WTC11 (cell line): ENCODE measurements at regions not wholly inside any gene's neighbourhood (a gene's known extent, or its start where the extent isn't known, plus 50 kb on each side); places are given as distances from the start of the nearest gene placed in this dataset.

ENCODE experiments used
- ATAC-seq: fragments of 200-7000 bp; cut with Tn5 transposase; 2 replicates; pipeline ENCODE4 v1.10.0; 2021; ENCODE audit warnings: mild to moderate bottlenecking, moderate library complexity
- CTCF ChIA-PET: fragments of 300-600 bp; sonication (Branson Sonifier 250); formaldehyde crosslinking; loops from one replicate; lab custom pipeline; 2021; ENCODE audit warnings: antibody characterized with exemption; lab: Charles Lee
- POLR2A ChIA-PET: fragments of 350-600 bp; sonication (Branson Sonifier 250); formaldehyde crosslinking; loops from one replicate; lab custom pipeline; 2021; ENCODE audit warnings: antibody characterized with exemption; lab: Charles Lee
- DNase-seq: peaks from one replicate; pipeline ENCODE4 v3.0.0; 2021; ENCODE audit warnings: low spot score
- H3K27ac Mint-ChIP-seq: 2 replicates; pipeline ENCODE4 v1.8.0; 2021; ENCODE audit warnings: mixed read lengths
- H3K27me3 Mint-ChIP-seq: 2 replicates; pipeline ENCODE4 v1.8.0; 2021; ENCODE audit warnings: low read depth, mild to moderate bottlenecking, moderate library complexity, mixed read lengths
- H3K36me3 Mint-ChIP-seq: 2 replicates; pipeline ENCODE4 v1.8.0; 2021; ENCODE audit warnings: mixed read lengths
- H3K4me1 Mint-ChIP-seq: 2 replicates; pipeline ENCODE4 v1.8.0; 2022; ENCODE audit warnings: mixed read lengths
- H3K4me3 Mint-ChIP-seq: 2 replicates; pipeline ENCODE4 v1.8.0; 2021; ENCODE audit warnings: mild to moderate bottlenecking, moderate library complexity, mixed read lengths
- H3K9me3 Mint-ChIP-seq: 2 replicates; pipeline ENCODE4 v1.8.0; 2021; ENCODE audit warnings: mixed read lengths
- CREM ChIP-seq: sonication (generic); formaldehyde crosslinking; IDR thresholded peaks from 2 replicates; pipeline ENCODE4 v1.8.1; 2022; ENCODE audit warnings: mild to moderate bottlenecking, missing genetic modification reagents, moderate library complexity
- ELF4 ChIP-seq: sonication (generic); formaldehyde crosslinking; IDR thresholded peaks from 2 replicates; pipeline ENCODE4 v1.8.1; 2022; ENCODE audit warnings: low read depth, mild to moderate bottlenecking, moderate library complexity, missing genetic modification reagents
- IRF2 ChIP-seq: sonication (generic); formaldehyde crosslinking; IDR thresholded peaks from 2 replicates; pipeline ENCODE4 v1.8.0; 2022; ENCODE audit warnings: low read depth, missing genetic modification reagents, borderline replicate concordance
- JUN ChIP-seq: sonication (generic); formaldehyde crosslinking; IDR thresholded peaks from 2 replicates; pipeline ENCODE4 v1.8.0; 2023; ENCODE audit warnings: mild to moderate bottlenecking, missing genetic modification reagents
- KAT7 ChIP-seq: sonication (generic); formaldehyde crosslinking; IDR thresholded peaks from 2 replicates; pipeline ENCODE4 v1.8.1; 2023; ENCODE audit warnings: missing genetic modification reagents, mild to moderate bottlenecking, borderline replicate concordance
- NFYB ChIP-seq: sonication (generic); formaldehyde crosslinking; conservative IDR thresholded peaks from 2 replicates; pipeline ENCODE4 v1.8.0; 2022; ENCODE audit warnings: low read depth, missing genetic modification reagents
- NR1H2 ChIP-seq: sonication (generic); formaldehyde crosslinking; IDR thresholded peaks from 2 replicates; pipeline ENCODE4 v1.9.0; 2021; ENCODE audit warnings: mild to moderate bottlenecking, moderate library complexity, missing genetic modification reagents
- NR2C2 ChIP-seq: sonication (generic); formaldehyde crosslinking; IDR thresholded peaks from 2 replicates; pipeline ENCODE4 v1.8.0; 2022; ENCODE audit warnings: mild to moderate bottlenecking, missing genetic modification reagents
- PREB ChIP-seq: sonication (generic); formaldehyde crosslinking; IDR thresholded peaks from 2 replicates; pipeline ENCODE4 v1.8.1; 2022; ENCODE audit warnings: mild to moderate bottlenecking, missing genetic modification reagents, moderate library complexity, borderline replicate concordance
- SP1 ChIP-seq: sonication (generic); formaldehyde crosslinking; conservative IDR thresholded peaks from 2 replicates; pipeline ENCODE4 v1.8.1; 2022; ENCODE audit warnings: missing genetic modification reagents
- TEAD1 ChIP-seq: sonication (generic); formaldehyde crosslinking; IDR thresholded peaks from 2 replicates; pipeline ENCODE4 v1.8.0; 2022; ENCODE audit warnings: mild to moderate bottlenecking, missing genetic modification reagents
- TEAD4 ChIP-seq: sonication (generic); formaldehyde crosslinking; IDR thresholded peaks from 2 replicates; pipeline ENCODE4 v1.8.0; 2022; ENCODE audit warnings: mild to moderate bottlenecking, missing genetic modification reagents
- ZNF138 ChIP-seq: sonication (generic); formaldehyde crosslinking; conservative IDR thresholded peaks from 2 replicates; pipeline ENCODE4 v1.8.1; 2022; ENCODE audit warnings: mild to moderate bottlenecking, moderate library complexity, missing genetic modification reagents
- ZNF532 ChIP-seq: fragments of 250-450 bp; sonication (Bioruptor Pico); IDR thresholded peaks from 2 replicates; pipeline ENCODE4 v1.9.0; 2021; ENCODE audit warnings: mild to moderate bottlenecking, borderline replicate concordance
- TF ChIP-seq, protein P1 (sequence below): sonication (generic); formaldehyde crosslinking; IDR thresholded peaks from 2 replicates; pipeline ENCODE4 v1.8.0; 2022; ENCODE audit warnings: mild to moderate bottlenecking, missing genetic modification reagents
- TF ChIP-seq, protein P2 (sequence below): fragments of 250-450 bp; sonication (Bioruptor Pico); IDR thresholded peaks from 2 replicates; pipeline ENCODE4 v2.1.2; 2022; ENCODE audit warnings: mild to moderate bottlenecking, moderate library complexity
- TF ChIP-seq, protein P3 (sequence below): sonication (generic); formaldehyde crosslinking; IDR thresholded peaks from 2 replicates; pipeline ENCODE4 v1.8.0; 2022; ENCODE audit warnings: mild to moderate bottlenecking, missing genetic modification reagents
- TF ChIP-seq, protein P4 (sequence below): sonication (generic); formaldehyde crosslinking; IDR thresholded peaks from 2 replicates; pipeline ENCODE4 v1.8.0; 2022; ENCODE audit warnings: mild to moderate bottlenecking, missing genetic modification reagents
- TF ChIP-seq, protein P5 (sequence below): fragments of 250-450 bp; sonication (Bioruptor Pico); IDR thresholded peaks from 2 replicates; pipeline ENCODE4 v1.8.0; 2021; ENCODE audit warnings: mild to moderate bottlenecking
- TF ChIP-seq, protein P6 (sequence below): sonication (generic); formaldehyde crosslinking; IDR thresholded peaks from 2 replicates; pipeline ENCODE4 v1.8.1; 2023; ENCODE audit warnings: mild to moderate bottlenecking, missing genetic modification reagents, moderate library complexity

DNA sequence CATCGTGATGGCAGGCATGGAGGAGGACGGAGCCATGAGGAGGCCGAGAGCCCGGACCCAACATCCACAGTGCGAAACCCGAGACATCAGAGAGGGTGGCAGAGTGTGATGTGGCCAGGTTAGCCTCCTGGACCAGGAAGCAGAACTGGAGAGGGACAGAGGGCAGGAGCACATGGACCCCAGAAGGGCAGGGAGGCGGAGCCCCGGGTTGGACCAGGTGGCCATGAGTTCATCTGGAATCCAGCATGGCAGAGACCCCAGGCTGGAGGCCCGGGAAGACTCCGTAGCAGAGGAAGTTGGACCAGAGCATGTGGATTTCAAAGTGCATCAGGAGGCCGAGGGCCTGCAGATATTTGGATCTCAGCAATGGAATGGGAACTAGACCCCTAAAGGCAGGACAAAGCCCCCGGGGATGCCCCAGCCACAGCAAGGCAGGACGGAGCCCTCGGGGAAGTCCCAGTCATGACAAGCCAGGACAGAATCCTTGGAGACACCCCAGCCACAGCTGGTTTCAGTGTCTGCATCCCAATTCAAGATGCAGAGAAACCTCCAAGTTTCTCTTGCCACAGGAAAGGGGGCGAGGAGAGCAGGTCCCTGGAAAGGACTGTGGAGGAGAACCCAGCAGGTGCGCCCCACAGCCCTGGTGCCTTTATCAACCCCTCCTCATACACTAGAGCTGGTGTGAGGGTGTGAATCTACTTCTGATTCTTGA is 1393.4 kb downstream of the BRD1 start:
- H3K27me3 Mint-ChIP-seq = peaks cover 3% of the 10 kb centered on the region; the same call in 1 of the 2 replicates
- TF ChIP-seq ZNF138 (CRISPR knock-in tag) (no peak), SP1 (CRISPR knock-in tag) (no peak), IRF2 (no peak), CREM (CRISPR knock-in tag) (no peak), TEAD1 (CRISPR knock-in tag) (no peak), ELF4 (CRISPR knock-in tag) (no peak), ZNF532 (no peak), KAT7 (CRISPR knock-in tag) (no peak), NFYB (CRISPR knock-in tag) (no peak), TEAD4 (no peak), NR2C2 (no peak)
- TF ChIP-seq, protein P1, sequence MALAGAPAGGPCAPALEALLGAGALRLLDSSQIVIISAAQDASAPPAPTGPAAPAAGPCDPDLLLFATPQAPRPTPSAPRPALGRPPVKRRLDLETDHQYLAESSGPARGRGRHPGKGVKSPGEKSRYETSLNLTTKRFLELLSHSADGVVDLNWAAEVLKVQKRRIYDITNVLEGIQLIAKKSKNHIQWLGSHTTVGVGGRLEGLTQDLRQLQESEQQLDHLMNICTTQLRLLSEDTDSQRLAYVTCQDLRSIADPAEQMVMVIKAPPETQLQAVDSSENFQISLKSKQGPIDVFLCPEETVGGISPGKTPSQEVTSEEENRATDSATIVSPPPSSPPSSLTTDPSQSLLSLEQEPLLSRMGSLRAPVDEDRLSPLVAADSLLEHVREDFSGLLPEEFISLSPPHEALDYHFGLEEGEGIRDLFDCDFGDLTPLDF (CRISPR knock-in tag) = no peak
- TF ChIP-seq, protein P2, sequence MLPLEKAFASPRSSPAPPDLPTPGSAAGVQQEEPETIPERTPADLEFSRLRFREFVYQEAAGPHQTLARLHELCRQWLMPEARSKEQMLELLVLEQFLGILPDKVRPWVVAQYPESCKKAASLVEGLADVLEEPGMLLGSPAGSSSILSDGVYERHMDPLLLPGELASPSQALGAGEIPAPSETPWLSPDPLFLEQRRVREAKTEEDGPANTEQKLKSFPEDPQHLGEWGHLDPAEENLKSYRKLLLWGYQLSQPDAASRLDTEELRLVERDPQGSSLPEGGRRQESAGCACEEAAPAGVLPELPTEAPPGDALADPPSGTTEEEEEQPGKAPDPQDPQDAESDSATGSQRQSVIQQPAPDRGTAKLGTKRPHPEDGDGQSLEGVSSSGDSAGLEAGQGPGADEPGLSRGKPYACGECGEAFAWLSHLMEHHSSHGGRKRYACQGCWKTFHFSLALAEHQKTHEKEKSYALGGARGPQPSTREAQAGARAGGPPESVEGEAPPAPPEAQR (CRISPR knock-in tag) = no peak
- TF ChIP-seq, protein P3, sequence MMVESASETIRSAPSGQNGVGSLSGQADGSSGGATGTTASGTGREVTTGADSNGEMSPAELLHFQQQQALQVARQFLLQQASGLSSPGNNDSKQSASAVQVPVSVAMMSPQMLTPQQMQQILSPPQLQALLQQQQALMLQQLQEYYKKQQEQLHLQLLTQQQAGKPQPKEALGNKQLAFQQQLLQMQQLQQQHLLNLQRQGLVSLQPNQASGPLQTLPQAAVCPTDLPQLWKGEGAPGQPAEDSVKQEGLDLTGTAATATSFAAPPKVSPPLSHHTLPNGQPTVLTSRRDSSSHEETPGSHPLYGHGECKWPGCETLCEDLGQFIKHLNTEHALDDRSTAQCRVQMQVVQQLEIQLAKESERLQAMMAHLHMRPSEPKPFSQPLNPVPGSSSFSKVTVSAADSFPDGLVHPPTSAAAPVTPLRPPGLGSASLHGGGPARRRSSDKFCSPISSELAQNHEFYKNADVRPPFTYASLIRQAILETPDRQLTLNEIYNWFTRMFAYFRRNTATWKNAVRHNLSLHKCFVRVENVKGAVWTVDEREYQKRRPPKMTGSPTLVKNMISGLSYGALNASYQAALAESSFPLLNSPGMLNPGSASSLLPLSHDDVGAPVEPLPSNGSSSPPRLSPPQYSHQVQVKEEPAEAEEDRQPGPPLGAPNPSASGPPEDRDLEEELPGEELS (CRISPR knock-in tag) = no peak
- TF ChIP-seq, protein P4, sequence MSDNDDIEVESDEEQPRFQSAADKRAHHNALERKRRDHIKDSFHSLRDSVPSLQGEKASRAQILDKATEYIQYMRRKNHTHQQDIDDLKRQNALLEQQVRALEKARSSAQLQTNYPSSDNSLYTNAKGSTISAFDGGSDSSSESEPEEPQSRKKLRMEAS (CRISPR knock-in tag) = no peak
- TF ChIP-seq, all 79 proteins: peak for 0
- Mint-ChIP-seq H3K4me1 (no peaks in the 10 kb centered on the region), H3K4me3 (no peak overlapping the region), H3K27ac (no peak overlapping the region), H3K36me3 (no peaks in the 10 kb centered on the region), H3K9me3 (no peaks in the 10 kb centered on the region)
- ATAC-seq = no peak
- CTCF ChIA-PET = no interaction called here
- POLR2A ChIA-PET = no interaction called here
- no peak for DNase-seq

DNA sequence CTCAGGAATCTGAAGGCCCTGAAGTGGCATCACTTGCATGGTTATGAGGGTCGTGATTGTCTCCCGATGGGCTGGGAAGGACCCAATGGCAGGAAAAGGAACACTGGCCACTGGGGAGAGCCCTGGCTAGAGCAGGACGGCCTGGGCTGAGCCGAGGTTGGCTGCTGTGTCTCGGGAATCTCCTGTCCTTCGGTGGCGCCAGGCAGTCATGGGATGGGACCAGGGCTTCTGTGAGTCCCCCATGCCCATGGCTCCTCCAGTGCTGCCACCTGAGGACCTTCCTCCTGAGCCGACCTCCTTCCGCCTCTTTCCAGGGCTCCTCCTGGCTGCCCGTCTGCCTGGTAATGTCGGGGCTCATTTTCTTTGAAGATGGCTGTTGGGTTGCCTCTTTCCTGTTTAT is 1394.0 kb downstream of the BRD1 start:
- POLR2A ChIA-PET = no interaction called here
- Mint-ChIP-seq H3K27me3 (peaks cover 3% of the 10 kb centered on the region; the same call in 1 of the 2 replicates), H3K4me3 (no peak overlapping the region), H3K27ac (no peak overlapping the region), H3K9me3 (no peaks in the 10 kb centered on the region), H3K4me1 (peaks cover 4% of the 10 kb centered on the region), H3K36me3 (no peaks in the 10 kb centered on the region)
- CTCF ChIA-PET = no interaction called here
- ATAC-seq (no peak), DNase-seq (no peak)
- TF ChIP-seq PREB (no peak), JUN (no peak), ELF4 (CRISPR knock-in tag) (no peak), NR1H2 (CRISPR knock-in tag) (no peak)
- TF ChIP-seq, protein P5, sequence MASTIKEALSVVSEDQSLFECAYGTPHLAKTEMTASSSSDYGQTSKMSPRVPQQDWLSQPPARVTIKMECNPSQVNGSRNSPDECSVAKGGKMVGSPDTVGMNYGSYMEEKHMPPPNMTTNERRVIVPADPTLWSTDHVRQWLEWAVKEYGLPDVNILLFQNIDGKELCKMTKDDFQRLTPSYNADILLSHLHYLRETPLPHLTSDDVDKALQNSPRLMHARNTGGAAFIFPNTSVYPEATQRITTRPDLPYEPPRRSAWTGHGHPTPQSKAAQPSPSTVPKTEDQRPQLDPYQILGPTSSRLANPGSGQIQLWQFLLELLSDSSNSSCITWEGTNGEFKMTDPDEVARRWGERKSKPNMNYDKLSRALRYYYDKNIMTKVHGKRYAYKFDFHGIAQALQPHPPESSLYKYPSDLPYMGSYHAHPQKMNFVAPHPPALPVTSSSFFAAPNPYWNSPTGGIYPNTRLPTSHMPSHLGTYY (CRISPR knock-in tag) = no peak
- TF ChIP-seq, protein P6, sequence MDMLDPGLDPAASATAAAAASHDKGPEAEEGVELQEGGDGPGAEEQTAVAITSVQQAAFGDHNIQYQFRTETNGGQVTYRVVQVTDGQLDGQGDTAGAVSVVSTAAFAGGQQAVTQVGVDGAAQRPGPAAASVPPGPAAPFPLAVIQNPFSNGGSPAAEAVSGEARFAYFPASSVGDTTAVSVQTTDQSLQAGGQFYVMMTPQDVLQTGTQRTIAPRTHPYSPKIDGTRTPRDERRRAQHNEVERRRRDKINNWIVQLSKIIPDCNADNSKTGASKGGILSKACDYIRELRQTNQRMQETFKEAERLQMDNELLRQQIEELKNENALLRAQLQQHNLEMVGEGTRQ = no peak
